HG03159 (cell line): ENCODE measurements at regions not wholly inside any gene's neighbourhood (a gene's known extent, or its start where the extent isn't known, plus 50 kb on each side); places are given as distances from the start of the nearest gene placed in this dataset.

Experiments
- ATAC-seq: cut with Tn5 transposase; IDR thresholded peaks from one replicate; pipeline ENCODE4 v1.9.1; 2021; ENCODE audit warnings: mild to moderate bottlenecking, moderate library complexity; ENCODE audit not compliant: unreplicated experiment

DNA sequence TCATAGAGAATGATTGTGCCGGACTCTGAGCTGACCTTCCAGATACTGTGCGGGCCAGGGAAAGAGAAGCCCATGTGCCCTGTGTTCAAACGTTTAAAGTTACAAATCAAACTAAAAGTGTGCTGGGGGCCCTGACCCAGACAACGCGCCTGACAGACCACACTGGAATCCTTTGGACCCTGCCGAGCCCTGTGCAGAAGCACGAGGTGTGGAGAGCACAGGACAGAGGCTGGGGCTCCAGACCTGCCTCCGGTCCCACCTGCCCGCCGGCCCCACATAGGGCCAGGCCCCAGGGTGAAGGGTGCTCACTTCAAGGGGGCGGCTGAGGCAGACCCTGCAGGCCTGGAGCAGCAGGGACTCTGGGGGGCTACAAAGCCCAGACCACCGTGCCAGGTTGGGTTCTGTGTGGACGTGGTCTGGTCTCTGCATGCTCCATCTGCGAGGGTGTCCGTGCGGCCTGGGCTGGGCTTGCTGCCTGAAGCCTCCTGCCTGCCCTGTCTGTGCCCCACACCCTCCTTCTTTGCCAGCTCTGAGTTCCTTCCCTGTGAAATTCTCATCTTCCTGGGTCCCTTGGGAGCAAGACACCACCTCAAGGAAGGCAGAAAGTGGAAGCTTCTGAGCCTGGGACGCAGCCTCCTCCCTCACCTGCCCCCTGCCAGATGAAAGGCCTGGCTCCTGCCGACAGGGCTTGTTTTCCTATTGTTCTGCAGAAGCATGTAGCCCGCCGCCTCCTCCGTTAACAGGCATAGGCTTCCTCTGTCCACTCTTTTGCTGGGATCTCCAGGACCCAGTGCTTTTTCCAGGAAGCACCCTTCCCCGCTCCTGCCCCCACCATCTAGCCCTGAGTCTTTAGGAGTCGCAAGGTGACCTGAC is 186.2 kb downstream of the ERMARD start:
- ATAC-seq, result no peak

DNA sequence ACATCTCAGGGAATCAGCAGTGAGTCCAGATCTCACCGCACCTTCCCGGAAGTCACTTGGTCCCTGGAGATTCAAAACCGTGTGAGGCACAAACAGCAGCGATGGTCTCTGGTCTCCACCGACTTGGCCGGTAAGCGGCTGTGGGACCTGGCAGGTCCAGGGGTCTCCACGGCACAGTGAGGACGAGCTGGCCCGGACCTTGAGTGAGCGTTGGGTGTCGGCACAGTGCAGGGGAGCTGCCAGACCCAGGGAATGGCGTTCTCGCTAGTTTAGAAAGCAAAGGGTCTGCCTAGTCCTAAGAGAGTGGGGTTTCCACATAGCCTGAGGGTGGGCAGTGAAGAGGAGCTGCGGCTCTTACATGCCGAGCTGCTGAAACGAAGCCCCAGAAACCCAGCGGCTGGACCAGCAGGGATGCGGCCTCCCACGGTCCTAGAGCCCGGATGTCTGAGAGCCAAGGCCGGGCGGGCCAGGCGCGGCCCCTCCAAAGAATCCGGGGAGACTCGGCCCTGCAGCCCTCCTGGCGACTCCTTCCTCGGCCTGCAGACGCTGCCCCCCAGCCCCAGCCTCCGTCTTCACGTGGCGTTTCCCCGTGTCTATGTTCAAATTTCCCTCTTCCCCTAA is 185.0 kb downstream of the ERMARD start:
- ATAC-seq, result no peak

DNA sequence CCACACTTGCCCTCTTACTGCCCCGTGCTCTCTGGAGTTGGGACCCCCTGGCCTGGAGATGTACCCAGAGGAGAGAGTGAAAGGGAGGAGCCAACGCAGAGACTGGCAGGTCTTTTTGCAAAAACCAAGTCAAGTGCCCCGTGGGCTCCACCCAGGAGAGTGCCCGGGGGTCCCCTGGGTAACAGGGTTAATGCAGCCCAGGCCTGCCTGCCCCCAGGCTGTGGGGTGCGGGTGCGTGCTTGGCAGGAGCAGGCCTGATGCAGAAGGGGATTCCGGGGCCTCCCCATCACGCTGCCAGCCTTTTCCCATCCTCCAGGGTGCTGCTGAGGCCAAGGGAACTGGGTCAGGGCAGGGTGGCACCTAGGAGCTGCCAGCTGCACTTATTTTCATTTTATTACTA is 184.4 kb downstream of the ERMARD start:
- ATAC-seq, result no peak

DNA sequence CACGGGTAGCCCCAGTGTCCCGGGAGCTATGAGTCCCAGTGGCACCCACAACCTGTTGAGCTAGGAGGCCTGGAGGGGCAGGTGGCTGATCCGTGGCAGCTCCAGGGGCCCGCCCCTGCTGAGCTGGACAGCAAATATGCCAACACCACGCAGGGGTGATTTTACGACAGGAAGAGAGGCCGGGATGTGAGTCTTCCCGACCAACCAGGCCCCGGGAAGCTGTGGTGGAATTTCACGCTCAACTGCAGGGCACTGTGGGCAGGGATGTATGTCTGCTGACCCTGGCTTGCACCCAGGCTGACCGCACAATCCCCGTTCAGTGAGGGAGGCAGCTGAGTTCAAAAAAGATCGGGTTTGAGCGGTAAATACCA is 183.9 kb downstream of the ERMARD start:
- ATAC-seq, result no peak

DNA sequence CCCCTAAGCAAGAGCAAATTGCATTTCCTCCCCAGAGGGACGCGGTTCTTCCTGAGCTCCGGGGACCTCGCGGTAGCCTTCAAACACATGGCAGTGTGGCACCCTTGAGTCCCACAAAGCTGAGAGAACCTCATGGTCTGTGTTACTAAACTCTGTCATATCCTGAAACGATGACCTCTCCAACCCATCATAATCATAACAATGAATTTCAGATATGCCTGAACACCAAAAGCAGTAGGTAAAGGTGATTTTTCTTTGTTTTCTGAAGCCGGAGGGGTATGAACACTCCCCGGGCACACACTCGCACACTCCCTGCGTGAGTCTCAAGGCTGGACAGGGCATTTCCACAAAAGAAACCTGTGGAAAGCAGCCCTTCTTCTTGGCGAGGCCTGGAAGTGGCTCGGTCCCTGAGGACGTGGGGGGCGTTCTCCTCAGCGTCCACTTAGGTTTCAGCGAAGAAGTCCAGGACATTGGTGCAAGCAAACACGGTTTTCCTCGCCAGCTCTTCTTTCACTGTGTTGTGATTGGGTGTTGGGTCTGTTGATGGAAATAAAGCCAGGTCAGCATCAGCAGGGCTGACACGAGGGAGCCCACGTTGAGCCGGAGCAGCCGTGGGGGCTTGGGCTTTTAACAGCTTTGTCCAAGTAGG is 183.4 kb downstream of the ERMARD start:
- no peak for ATAC-seq

DNA sequence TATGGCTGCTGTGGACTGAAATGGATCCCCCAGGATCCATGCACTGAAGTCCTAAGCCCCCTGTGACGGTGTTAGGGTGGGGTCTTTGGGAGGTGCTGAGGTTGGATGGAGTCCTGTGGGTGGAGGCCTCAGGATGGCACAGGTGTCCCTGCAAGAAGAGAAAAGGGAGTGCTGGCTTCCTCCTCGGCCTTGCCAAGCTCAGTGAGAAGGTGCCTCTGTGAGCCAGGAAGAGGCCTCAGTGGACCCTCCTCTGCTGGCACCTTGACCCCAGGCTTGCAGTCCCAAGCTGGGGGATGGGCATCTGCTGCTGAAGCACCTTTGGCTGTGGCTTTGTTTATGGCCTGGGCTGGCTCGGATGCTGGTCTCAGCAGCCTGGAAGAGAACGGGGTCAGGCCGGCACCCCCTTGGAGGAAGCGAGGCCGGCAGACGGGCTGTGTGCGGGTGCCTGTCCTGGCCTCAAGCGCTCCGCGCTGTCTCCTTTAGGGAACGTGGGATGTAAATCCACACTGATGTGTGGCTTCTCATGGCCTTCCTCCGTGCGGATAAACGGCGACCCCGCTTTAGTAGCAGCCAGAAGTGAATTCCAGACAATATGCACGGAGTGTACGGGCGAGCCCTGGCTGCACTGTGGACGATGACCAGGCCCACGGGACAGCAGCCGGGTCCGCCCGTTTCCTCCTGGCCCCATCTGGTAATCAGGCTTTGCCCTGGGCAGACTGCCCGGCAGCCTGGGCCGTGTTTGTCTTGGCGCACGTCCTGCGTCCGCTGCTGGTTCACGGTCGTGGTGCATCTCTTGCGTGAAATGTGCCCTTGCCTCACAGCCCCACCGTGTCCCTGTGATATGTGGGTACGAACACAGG is 182.6 kb downstream of the ERMARD start:
- ATAC-seq, result no peak

DNA sequence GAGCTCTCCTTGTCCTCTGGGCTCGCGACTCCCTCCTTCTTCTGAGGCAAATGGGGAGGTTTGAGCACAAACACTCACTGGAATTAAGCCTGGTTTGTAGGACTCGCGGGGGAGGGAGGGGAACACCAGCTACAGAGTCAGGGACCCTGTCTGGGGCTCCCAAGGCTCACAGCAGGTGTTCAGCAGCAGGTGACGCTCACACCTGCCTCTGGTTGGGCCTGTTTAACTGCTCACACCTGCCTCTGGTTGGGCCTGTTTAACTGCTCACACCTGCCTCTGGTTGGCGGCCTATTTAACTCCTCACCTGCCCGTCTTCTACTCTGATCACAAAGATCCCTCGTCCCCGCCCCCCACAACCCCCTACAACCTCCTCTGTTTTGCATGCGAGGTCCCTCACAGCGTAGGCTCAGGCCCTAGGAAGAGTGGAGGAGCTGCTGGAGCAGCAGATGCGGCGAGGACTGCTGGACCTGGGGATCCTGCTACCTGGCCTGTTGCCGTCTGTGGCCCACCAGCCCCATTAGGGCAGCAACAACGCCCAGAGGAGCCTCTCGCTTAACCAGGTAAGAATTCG is 181.9 kb downstream of the ERMARD start:
- ATAC-seq, result no peak

DNA sequence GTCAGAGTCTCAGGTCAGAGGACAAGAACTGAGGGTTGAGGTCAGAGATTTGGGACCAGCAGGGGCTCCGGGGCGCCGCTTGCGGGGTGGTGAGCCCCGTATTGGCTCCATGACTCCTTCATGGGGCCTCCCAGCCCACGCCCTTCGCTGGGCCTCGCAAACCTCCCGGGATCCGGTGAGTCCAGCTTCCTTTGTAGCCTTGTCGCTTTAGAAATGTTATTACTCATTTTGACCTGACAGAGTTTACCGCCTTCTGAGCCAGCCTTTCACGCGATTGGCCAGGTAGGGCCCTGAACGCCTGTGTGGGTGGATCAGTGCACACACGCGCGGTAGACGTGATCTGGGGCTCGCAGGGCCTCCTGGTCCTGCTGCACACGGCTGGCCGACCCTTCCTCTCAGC is 181.1 kb downstream of the ERMARD start:
- no peak for ATAC-seq

DNA sequence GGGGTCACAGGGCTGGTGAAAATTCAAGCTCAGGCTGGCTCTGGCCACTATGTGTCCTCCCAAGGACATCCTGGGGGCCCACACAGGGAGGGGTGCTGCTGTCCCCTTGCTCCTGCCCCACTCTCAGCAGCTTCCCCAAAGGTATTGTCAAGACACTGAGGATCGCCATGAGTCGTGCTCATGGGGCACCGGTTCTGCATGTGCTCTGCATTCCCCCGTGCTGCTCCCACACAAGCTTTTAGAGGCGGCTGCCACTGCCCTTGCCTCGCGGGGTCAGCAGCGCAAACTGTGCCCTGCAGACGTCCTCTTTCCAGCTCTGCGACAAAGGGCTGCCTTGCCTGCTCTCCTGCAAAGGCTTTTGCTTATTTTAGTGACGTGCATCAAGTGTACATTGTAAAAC is 179.8 kb downstream of the ERMARD start:
- ATAC-seq, result no peak

DNA sequence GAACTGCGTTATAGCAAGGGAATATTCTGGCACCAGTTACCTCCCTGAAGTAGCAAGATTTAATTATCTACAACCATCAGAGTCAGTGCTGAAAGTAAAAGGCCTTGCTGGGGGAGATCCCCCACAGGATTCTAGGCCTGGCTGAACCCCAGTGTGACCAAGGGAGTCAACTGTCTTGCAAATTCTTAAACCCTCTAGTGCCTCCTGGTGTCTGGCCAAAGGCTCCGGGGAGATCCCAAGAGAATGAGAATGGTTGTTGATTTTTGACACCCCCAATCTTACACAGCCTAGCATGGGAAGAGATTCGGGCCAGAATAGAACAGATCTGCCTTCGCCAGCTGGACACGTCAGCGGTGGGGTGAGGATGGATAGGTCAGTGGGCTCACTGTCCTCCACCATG is 179.4 kb downstream of the ERMARD start:
- ATAC-seq, result no peak

DNA sequence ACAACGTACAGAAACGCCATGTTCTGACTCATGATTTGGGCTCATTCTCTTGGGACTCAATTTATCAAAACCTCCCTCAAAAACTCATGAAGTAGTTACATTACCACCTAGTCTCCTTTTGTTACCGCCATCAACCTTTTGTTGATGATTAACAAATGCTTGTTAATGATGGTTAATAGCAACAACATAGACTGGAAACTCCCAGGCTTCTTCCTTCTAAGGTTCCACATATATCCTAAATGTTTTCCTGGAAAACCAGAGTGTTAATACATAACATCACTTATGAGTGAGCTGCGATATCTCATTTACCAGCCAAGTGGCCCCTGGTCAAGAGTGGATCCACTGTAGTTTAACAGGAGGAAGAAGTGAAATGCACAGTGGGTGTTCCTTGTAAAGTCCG is 176.3 kb downstream of the ERMARD start:
- no peak for ATAC-seq

DNA sequence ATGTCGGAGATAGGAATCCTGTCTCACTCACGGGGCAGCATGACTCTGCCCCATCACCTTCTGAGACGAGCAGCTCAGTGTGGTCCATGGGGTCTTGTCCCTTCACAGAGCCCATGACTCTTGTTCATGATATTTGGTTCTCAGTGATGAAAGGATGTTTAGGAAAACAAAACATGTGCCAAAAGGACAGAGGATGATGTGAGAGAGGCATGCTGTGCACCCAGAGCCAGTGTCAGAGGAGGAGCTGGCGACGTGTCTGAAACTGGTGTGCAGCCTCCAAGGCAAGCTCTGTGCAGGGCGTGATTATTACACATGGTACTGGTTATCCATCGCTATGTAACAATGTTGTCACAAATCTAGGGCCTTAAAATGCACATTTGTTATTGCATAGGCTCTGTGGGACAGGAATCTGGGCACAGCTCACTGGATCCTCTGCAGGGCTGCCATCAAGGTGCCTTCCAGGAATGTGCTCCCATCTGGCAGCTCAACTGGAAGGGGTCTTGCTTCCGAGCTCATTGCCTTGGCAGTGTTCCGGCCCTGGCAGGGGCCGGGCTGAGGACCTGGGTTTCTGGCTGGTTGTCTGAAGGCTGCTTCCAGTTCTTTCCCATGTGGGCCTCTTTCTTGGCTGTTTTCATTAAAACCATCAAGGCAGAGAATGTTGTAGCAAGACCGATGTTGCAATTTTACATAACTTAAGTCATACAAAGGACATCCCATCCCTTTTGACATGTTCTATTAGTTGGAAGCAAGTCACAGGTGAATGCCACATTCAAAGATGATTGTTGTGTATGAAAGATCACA is 175.4 kb downstream of the ERMARD start:
- ATAC-seq, result no peak

DNA sequence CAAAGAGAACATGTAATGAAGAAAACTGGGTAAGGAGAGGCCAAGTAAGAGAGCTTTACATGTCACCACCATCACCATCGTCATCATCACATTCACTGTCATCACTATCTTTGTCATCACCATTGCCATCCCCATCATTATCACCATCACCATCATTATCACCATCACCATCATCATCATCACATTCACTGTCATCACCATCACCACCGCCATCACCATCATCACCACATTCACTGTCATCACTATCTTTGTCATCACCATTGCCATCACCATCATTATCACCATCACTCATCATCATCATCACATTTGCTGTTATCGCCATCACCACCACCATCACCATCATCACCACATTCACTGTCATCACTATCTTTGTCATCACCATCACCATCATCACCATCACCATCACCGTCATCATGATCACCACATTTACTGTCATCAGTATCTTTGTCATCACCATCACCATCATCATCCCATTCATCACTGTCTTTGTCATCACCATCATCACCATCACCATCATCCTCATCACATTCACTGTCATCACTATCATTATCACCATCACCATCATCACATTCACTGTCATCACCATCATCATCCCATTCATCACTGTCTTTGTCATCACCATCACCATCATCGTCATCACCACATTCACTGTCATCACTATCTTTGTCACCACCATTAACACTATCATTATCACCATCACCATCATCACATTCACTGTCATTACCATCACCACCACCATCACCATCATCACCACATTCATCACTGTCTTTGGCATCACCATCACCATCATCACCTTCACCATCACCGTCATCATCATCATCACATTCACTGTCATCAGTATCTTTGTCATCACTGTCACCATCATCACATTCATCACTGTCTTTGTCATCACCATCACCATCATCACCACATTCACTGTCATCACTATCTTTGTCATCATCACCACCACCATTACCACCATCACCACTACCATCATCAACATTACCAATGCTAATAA is 172.3 kb downstream of the ERMARD start:
- ATAC-seq, result no peak

DNA sequence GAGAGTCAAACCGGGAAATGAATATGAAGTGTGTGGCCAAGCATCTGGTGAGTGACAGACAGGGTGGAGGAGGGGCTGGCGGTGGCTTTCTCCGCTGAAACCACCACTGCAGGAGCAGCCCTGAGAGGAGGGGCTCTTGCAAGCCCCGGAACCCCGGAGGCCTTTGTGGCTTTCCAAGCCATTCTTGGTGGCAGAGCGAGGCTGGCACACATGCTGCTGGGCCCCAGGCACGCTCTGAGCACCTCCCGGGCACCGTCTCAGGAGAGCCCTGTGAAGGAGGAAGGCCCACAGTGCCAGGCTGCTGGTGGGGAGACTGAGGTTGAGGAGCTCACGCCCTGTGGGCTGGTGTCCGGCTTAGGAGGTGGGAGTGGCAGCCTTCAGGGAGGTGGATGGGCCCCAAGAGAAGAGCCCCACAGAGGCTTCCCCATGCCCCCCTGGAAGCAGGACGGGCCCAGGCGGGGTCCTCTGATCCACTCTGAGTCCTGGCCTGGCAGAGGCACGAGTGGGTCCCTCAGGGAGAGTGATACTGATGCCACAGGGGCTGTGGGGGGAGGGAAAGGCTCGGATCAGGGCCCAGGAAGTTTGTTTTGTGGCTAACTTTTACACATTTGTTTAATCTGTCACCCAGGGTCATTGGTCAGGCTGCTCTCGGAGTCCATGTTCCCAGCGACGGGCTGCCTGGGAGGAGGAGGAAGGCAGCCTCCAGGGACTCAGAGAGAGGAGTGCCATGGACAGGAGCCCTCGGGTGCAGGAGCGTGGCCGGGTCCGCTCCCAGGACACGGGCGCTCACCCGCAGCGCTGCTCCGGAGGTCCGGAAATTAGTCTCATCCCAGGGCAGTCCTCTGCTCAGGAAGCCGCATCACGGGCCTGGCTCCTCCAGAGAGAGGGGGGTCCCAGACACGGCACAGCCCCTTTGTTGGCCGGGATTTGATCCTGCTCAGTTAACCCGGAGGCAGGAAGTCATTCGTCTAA is 170.7 kb downstream of the ERMARD start:
- ATAC-seq, result no peak

DNA sequence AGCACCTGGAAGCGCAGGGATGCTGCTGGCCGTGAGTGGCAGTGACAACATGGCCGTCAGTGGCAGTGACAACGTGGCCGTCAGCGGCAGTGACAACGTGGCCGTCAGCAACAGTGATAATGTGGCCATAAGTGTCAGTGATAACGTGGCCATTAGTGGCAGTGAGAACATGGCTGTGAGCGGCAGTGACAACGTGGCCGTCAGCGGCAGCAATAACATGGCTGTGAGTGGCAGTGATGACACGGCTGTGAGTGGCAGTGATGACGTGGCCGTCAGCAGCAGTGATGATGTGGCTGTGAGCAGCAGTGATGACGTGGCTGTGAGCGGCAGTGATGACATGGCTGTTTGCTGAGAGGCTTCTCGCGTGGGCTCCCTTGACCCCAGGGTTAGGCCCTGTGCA is 169.8 kb downstream of the ERMARD start:
- ATAC-seq, result no peak

DNA sequence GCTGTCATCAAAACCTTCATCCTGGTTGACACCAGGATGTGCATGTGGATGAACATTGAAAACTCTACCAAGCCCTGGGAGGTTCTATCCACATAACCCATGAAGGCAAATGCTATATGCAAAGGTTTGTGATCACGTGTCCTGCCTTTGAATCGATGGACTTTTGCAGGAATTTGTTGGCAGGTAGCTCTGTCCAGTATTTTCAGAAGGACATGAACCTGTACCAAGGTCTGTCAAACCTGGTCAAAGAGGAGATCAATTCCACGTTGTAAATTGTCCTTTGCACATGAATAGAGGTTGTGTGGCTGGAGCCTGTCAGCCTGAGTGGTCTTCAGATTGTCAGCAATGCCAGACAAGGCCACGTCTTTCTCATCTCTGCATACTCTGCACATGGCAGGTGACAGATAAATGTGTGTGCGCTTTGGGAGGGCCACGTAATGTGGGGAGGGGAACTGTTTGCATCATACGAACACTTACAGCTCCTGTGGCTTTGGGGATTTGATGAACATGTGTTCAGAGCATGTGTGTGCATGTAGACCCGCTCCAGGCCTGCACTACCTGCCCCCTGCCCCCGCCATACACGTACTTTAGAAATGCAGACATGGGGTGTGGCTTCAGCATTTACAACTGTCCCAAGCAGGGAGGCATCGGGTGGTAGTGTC is 169.1 kb downstream of the ERMARD start:
- no peak for ATAC-seq

DNA sequence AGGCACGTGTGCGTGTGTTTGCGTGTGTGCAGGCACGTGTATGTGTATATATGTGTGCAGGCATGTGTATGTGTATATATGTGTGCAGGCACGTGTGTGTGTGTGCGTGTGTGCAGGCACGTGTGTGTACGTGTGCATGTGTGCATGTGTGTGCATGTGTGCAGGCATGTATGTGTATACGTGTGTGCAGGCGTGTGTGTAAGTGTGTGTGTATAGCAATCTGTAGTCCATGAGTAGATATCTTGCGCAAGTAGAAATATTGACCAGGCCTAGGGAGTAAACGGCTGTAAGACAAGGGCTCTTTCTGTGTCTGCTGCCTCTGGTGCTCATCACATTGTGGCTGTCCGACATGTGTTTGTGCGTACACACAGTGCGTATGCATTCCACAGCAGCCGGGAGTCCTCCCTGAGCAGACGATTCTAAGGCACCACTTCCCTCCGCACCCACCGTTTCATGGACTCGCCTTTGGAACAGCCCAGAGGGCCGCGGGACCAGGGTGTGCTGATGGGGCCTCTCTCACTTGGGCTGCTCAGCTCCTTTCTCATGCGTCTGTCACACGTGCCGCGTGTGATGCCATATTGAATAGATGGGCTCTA is 167.6 kb downstream of the ERMARD start:
- no peak for ATAC-seq
